Spleen (tissue), 11 donors: ENCODE measurements at regions not wholly inside any gene's neighbourhood (a gene's known extent, or its start where the extent isn't known, plus 50 kb on each side); places are given as distances from the start of the nearest gene placed in this dataset.

Source experiments
- DNase-seq: peaks from one replicate; pipeline ENCODE4 v3.0.0-alpha.2; 2020
- H3K27ac ChIP-seq, 8 donors: fragments of 200-600 bp; sonication (generic) in 7 of 8; 1 replicate in 4 of 8; 2 replicates in 4 of 8; pipeline versions ENCODE4 v1.5.0 to v1.8.0; 2016 to 2021; ENCODE audit warnings: inconsistent platforms in 4 of 8, mild to moderate bottlenecking in 4 of 8, moderate library complexity in 1 of 8
- H3K27me3 ChIP-seq, 7 donors: fragments of 200-600 bp; sonication (generic) in 6 of 7; replicated peaks in 1 of 7; 1 replicate in 4 of 7; 2 replicates in 3 of 7; pipeline versions ENCODE4 v1.5.0 to v1.8.0; 2016 to 2021; ENCODE audit warnings: inconsistent platforms in 3 of 7, mild to moderate bottlenecking in 1 of 7
- H3K36me3 ChIP-seq, 6 donors: fragments of 200-600 bp; sonication (generic) in 5 of 6; 1 replicate in 4 of 6; 2 replicates in 2 of 6; pipeline versions ENCODE4 v1.5.0 to v1.8.0; 2016 to 2021; ENCODE audit warnings: inconsistent platforms in 2 of 6
- H3K4me1 ChIP-seq, 6 donors: fragments of 200-600 bp; sonication (generic) in 5 of 6; 1 replicate in 3 of 6; 2 replicates in 3 of 6; pipeline versions ENCODE4 v1.5.0 to v1.8.0; 2016 to 2021; ENCODE audit warnings: inconsistent platforms in 3 of 6
- H3K4me3 ChIP-seq, 8 donors: fragments of 200-600 bp; sonication (generic) in 7 of 8; 1 replicate in 4 of 8; 2 replicates in 4 of 8; pipeline versions ENCODE4 v1.5.0 to v1.8.0; 2016 to 2021; ENCODE audit warnings: inconsistent platforms in 4 of 8, mild to moderate bottlenecking in 4 of 8, moderate library complexity in 2 of 8
- H3K9me3 ChIP-seq, 8 donors: fragments of 200-600 bp; sonication (generic) in 7 of 8; 1 replicate in 4 of 8; 2 replicates in 4 of 8; pipeline versions ENCODE4 v1.5.0 to v1.8.0; 2016 to 2021; ENCODE audit warnings: inconsistent platforms in 4 of 8
- POLR2A ChIP-seq, 3 donors: fragments of 450-650 bp; IDR thresholded peaks; one replicate each; pipeline ENCODE4 v1.5.1; 2017; ENCODE audit warnings: antibody characterized with exemption in 3 of 3, mild to moderate bottlenecking in 1 of 3
- POLR2AphosphoS5 ChIP-seq, 3 donors: sonication (generic); formaldehyde crosslinking; IDR thresholded peaks; one replicate each; pipeline ENCODE4 v1.5.1; 2017; ENCODE audit warnings: antibody characterized with exemption in 3 of 3
- WGBS, 5 donors: extraction: QIAGEN DNeasy Blood & Tissue Kit in 3 of 5; methylation state at CpG; one replicate each; pipeline versions ENCODE4 v1.1.5 to v1.1.7; 2013 to 2018; 5-methylcytosine and 5-hydroxymethylcytosine counted together
- intact Hi-C: fragments of 100-400 bp; cut with DNase I; formaldehyde crosslinking; loops from one replicate; pipeline ENCODE4 v1.15.0; 2023; ENCODE audit warnings: low total_unique reads
- TF ChIP-seq, protein P1 (sequence below), 11 experiments: fragments of 200-600 bp in 7 of 11; fragments of 450-650 bp in 4 of 11; sonication (generic) in 4 of 11; IDR thresholded peaks in 8 of 11; conservative IDR thresholded peaks in 3 of 11; 1 replicate in 7 of 11; 2 replicates in 4 of 11; pipeline versions ENCODE4 v1.4.0 to v1.8.0; 2016 to 2021; ENCODE audit warnings: antibody characterized with exemption in 11 of 11, inconsistent platforms in 4 of 11, mild to moderate bottlenecking in 1 of 11
- donor health status: healthy with polysubstance abuse.
- donor health status: DM: no; HTN: no; CAD: no; lungs with moderate emphysema.
- donor health status: DM: no; HTN: no; CAD: no.
- donor health status: Bipolar disorder and iron deficiency.
- donor health status: healthy.
- donor health status: DM: no; HTN: no; CAD: no.
- donor health status: DM: yes; HTN: yes; CAD: no.

GRCh38 chr2:144690771-144691170, 170.9 kb upstream of the ZEB2 start:
- intact Hi-C loops = no loop called here
- WGBS, 5 donors = 84 to 92% (median 85%) methylated on average over 2 of the region's 2 CpGs
- Histone ChIP-seq H3K27me3 (no peaks in the 10 kb centered on the region), H3K9me3 (no peaks in the 10 kb centered on the region), H3K36me3 (no peaks in the 10 kb centered on the region), H3K27ac (no peak overlapping the region), H3K4me3 (no peak overlapping the region), H3K4me1 (peaks cover 0 to 17% (median 4%) of the 10 kb centered on the region in 6 donors)
- DNase-seq = no peak
- TF ChIP-seq, protein P1, sequence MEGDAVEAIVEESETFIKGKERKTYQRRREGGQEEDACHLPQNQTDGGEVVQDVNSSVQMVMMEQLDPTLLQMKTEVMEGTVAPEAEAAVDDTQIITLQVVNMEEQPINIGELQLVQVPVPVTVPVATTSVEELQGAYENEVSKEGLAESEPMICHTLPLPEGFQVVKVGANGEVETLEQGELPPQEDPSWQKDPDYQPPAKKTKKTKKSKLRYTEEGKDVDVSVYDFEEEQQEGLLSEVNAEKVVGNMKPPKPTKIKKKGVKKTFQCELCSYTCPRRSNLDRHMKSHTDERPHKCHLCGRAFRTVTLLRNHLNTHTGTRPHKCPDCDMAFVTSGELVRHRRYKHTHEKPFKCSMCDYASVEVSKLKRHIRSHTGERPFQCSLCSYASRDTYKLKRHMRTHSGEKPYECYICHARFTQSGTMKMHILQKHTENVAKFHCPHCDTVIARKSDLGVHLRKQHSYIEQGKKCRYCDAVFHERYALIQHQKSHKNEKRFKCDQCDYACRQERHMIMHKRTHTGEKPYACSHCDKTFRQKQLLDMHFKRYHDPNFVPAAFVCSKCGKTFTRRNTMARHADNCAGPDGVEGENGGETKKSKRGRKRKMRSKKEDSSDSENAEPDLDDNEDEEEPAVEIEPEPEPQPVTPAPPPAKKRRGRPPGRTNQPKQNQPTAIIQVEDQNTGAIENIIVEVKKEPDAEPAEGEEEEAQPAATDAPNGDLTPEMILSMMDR (IDR thresholded peaks at IDR 0.05 in 8 of 11, conservative IDR thresholded peaks at IDR 0.05 in 3 of 11) = no peak
- TF ChIP-seq POLR2AphosphoS5 (IDR thresholded peaks at IDR 0.05) = no peak

GRCh38 chr2:144686518-144687215, 166.7 kb upstream of the ZEB2 start:
- Histone ChIP-seq H3K4me1 (peaks cover 0 to 36% (median 13%) of the 10 kb centered on the region in 6 donors), H3K27me3 (no peaks in the 10 kb centered on the region), H3K9me3 (no peaks in the 10 kb centered on the region), H3K36me3 (no peaks in the 10 kb centered on the region), H3K27ac (peak overlapping the region in 7 of 8 donors; percentile 18 to 81 (median 70)), H3K4me3 (no peak overlapping the region)
- TF ChIP-seq POLR2A (IDR thresholded peaks at IDR 0.05) = no peak
- TF ChIP-seq, protein P1 (IDR thresholded peaks at IDR 0.05 in 8 of 11, conservative IDR thresholded peaks at IDR 0.05 in 3 of 11) = no peak
- no peak for TF ChIP-seq POLR2AphosphoS5 (IDR thresholded peaks at IDR 0.05)
- WGBS, 5 donors = 42 to 65% (median 52%) methylated on average over 2 of the region's 2 CpGs
- no peak for DNase-seq
- intact Hi-C loops = no loop called here

DNA sequence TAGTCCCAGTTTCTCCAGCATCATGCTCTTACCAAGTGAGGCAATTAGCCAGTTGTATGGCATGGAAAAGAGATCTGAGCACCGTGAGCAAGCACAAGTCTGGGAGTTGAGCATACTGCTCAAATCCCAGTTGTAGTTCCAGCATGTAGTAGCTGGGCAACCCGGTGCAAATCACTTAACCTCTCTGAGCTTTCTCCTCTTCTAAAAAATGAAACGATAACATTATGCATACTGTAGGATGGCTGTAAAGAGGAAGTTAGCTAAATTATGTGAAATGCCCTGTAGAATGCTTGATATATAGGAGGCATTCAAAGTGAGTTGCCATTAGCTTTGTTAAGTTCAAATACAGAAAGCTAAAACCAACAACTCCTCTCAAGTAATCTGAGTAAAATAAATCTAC, 164.0 kb upstream of the ZEB2 start:
- H3K9me3 ChIP-seq = no peaks in the 10 kb centered on the region
- H3K4me3 ChIP-seq = no peak overlapping the region
- 66 to 77% (median 69%) methylated on average over 3 of the region's 3 CpGs for WGBS, 5 donors
- peaks cover 0 to 36% (median 13%) of the 10 kb centered on the region in 6 donors for H3K4me1 ChIP-seq
- intact Hi-C loops = no loop called here
- no peaks in the 10 kb centered on the region for H3K36me3 ChIP-seq
- TF ChIP-seq, protein P1 (IDR thresholded peaks at IDR 0.05 in 8 of 11, conservative IDR thresholded peaks at IDR 0.05 in 3 of 11) = no peak
- TF ChIP-seq POLR2AphosphoS5 (IDR thresholded peaks at IDR 0.05) (no peak), POLR2A (IDR thresholded peaks at IDR 0.05) (no peak)
- peak overlapping the region in 2 of 8 donors; percentile 28 to 53 for H3K27ac ChIP-seq
- H3K27me3 ChIP-seq = no peaks in the 10 kb centered on the region
- DNase-seq = no peak

- TF ChIP-seq POLR2A (IDR thresholded peaks at IDR 0.05) (no peak), POLR2AphosphoS5 (IDR thresholded peaks at IDR 0.05) (no peak)
- TF ChIP-seq, protein P1 (IDR thresholded peaks at IDR 0.05 in 8 of 11, conservative IDR thresholded peaks at IDR 0.05 in 3 of 11) = no peak
- intact Hi-C loops = no loop called here
Measured at GRCh38 chr2:144683107-144683753, 163.3 kb upstream of the ZEB2 start.

More at GRCh38 chr2:144683107-144683753, 163.3 kb upstream of the ZEB2 start:
- Histone ChIP-seq H3K4me1 (peaks cover 0 to 36% (median 13%) of the 10 kb centered on the region in 6 donors), H3K4me3 (no peak overlapping the region), H3K36me3 (no peaks in the 10 kb centered on the region), H3K27me3 (no peaks in the 10 kb centered on the region), H3K9me3 (no peaks in the 10 kb centered on the region), H3K27ac (peak overlapping the region in 2 of 8 donors; percentile 28 to 53)
- 38 to 48% (median 41%) methylated on average over 6 of the region's 6 CpGs for WGBS, 5 donors
- no peak for DNase-seq
